SK-N-MC (cell line): ENCODE measurements at regions not wholly inside any gene's neighbourhood (a gene's known extent, or its start where the extent isn't known, plus 50 kb on each side); places are given as distances from the start of the nearest gene placed in this dataset.

ENCODE experiments used
- DNase-seq: peaks from one replicate; pipeline ENCODE4 v3.0.0-alpha.2; 2011; ENCODE audit warnings: low read depth, low spot score
- H3K27ac ChIP-seq: fragments of 200-600 bp; sonication (generic); 2 replicates; pipeline ENCODE4 v1.5.1; 2016; ENCODE audit warnings: mixed run types
- H3K36me3 ChIP-seq: fragments of 200-600 bp; sonication (generic); 2 replicates; pipeline ENCODE4 v1.6.1; 2017; ENCODE audit warnings: antibody characterized with exemption, low read length, mixed read lengths; ENCODE audit not compliant: insufficient read depth
- H3K4me3 ChIP-seq: fragments of 200-600 bp; sonication (generic); 2 replicates; pipeline ENCODE4 v1.5.1; 2016
- H3K9ac ChIP-seq: fragments of 200-600 bp; sonication (generic); 2 replicates; pipeline ENCODE4 v1.8.0; 2017; ENCODE audit warnings: mixed run types, mixed read lengths; ENCODE audit not compliant: insufficient read length
- H3K9me3 ChIP-seq: fragments of 200-600 bp; sonication (generic); 2 replicates; pipeline ENCODE4 v1.6.1; 2017; ENCODE audit warnings: low read depth, mild to moderate bottlenecking, antibody characterized with exemption, low read length, moderate library complexity, mixed read lengths
- EZH2 ChIP-seq: fragments of 200-600 bp; sonication (generic); IDR thresholded peaks from one replicate; pipeline ENCODE4 v1.6.1; 2017; ENCODE audit warnings: antibody characterized with exemption
- FOXP2 ChIP-seq: optimal IDR thresholded peaks from 2 replicates; pipeline ENCODE3; 2011; ENCODE audit warnings: mild to moderate bottlenecking, moderate library complexity; ENCODE audit not compliant: insufficient read depth; ENCODE audit errors: extremely low read length, control extremely low read depth
- POLR2AphosphoS5 ChIP-seq: IDR thresholded peaks from 2 replicates; pipeline ENCODE4 v1.6.1; 2012; ENCODE audit warnings: mild to moderate bottlenecking, low read depth, low read length, borderline replicate concordance

- Histone ChIP-seq H3K9ac (no peak overlapping the region), H3K36me3 (no peaks in the 10 kb centered on the region), H3K27ac (no peak overlapping the region), H3K9me3 (no peaks in the 10 kb centered on the region), H3K4me3 (no peak overlapping the region)
- TF ChIP-seq POLR2AphosphoS5: no peak
- TF ChIP-seq FOXP2: no peak
- TF ChIP-seq EZH2: no peak
- DNase-seq: no peak
These were observed 240.3 kb downstream of the RBFOX3 start for GRCh38 chr17:79370594-79370993.

GRCh38 chr17:79370126-79370525, 240.7 kb downstream of the RBFOX3 start:
- H3K9ac ChIP-seq: no peak overlapping the region
- no peaks in the 10 kb centered on the region for H3K9me3 ChIP-seq
- no peaks in the 10 kb centered on the region for H3K36me3 ChIP-seq
- no peak overlapping the region for H3K4me3 ChIP-seq
- no peak overlapping the region for H3K27ac ChIP-seq
- DNase-seq: no peak
- TF ChIP-seq FOXP2 (no peak), EZH2 (no peak), POLR2AphosphoS5 (no peak)

DNA sequence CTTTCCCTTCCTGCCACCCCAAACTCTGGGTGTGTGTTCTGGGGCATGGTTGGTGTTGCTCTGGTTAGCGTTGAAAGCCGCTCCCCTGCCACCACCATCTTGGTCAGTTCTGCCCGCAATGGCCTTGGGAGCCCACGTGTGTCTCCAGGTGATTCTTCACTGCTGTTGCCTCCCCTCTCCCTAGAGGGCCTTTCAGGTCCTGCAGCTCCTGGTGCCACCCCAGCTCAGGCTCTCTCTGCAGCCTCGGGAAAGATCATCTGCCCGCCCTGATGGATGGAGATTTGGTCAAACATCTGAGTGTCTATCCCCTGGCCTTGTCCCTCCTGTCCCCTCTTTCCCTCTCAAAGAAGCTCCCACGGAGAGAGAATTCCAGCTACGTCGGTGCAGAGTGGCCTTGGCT, 241.3 kb downstream of the RBFOX3 start:
- H3K9me3 ChIP-seq: no peaks in the 10 kb centered on the region
- no peaks in the 10 kb centered on the region for H3K36me3 ChIP-seq
- H3K27ac ChIP-seq: no peak overlapping the region
- DNase-seq: no peak
- no peak overlapping the region for H3K4me3 ChIP-seq
- no peak overlapping the region for H3K9ac ChIP-seq
- TF ChIP-seq FOXP2: no peak
- TF ChIP-seq POLR2AphosphoS5: no peak
- TF ChIP-seq EZH2: no peak

GRCh38 chr17:79369001-79369400, 241.8 kb downstream of the RBFOX3 start:
- H3K9ac ChIP-seq: no peak overlapping the region
- H3K36me3 ChIP-seq: no peaks in the 10 kb centered on the region
- no peaks in the 10 kb centered on the region for H3K9me3 ChIP-seq
- TF ChIP-seq EZH2: no peak
- TF ChIP-seq FOXP2: no peak
- no peak for TF ChIP-seq POLR2AphosphoS5
- DNase-seq: no peak
- no peak overlapping the region for H3K27ac ChIP-seq
- H3K4me3 ChIP-seq: no peak overlapping the region

GRCh38 chr17:79368521-79368920, 242.3 kb downstream of the RBFOX3 start:
- no peaks in the 10 kb centered on the region for H3K9me3 ChIP-seq
- no peaks in the 10 kb centered on the region for H3K36me3 ChIP-seq
- no peak overlapping the region for H3K4me3 ChIP-seq
- TF ChIP-seq EZH2 (no peak), POLR2AphosphoS5 (no peak)
- DNase-seq: no peak
- no peak overlapping the region for H3K27ac ChIP-seq
- H3K9ac ChIP-seq: no peak overlapping the region

- no peak for TF ChIP-seq POLR2AphosphoS5
- no peak for TF ChIP-seq EZH2
- TF ChIP-seq FOXP2: no peak
- H3K27ac ChIP-seq: no peak overlapping the region
- no peak overlapping the region for H3K4me3 ChIP-seq
- H3K9me3 ChIP-seq: no peaks in the 10 kb centered on the region
- DNase-seq: no peak
- H3K36me3 ChIP-seq: no peaks in the 10 kb centered on the region
- H3K9ac ChIP-seq: no peak overlapping the region
These were observed 243.8 kb downstream of the RBFOX3 start for GRCh38 chr17:79366988-79367571.

DNA sequence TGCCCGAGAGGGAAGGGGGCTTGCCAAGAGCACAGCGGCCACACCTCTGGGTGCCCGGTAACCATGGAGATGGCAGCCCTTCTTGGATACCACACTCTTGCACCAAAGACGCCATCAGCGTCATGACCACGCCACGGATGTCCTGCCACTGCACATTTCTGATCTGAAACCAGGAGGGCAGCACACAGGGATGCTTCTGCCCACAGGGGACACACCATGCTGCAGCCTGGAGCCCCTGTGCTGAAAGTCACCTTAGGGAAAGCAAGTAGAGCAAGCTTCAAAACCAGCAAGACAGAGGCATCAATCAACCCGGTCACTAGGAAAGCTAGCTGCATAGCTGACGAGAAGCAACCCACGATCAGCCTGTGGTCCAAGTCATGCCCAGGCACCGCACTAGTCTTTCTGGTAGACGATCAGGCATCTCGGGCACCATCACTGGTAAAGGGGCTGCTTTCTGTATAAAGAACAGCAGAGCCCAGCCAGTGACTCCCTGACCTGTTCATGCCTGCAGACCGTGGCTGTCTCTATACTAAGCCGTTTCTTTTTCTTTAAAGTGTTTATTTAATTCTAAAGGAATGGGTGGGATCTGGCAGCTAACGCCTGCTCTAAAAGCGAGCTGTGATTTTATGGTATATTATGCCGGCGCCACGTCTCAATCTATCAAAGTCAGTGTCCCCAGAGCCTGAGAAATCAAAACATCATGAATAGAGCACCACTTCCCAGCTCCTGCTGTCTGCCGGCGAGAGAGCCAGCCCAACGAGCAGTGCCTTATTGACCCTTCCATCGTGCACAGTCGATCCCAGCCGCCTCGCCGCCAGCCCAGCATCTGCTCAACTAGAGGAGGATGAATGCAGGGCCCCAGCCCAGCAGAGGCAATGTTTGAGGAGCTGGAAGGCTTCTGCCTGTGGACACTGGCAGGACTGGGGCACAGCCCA, 244.7 kb downstream of the RBFOX3 start:
- no peak for TF ChIP-seq EZH2
- no peak for TF ChIP-seq FOXP2
- TF ChIP-seq POLR2AphosphoS5: no peak
- Histone ChIP-seq H3K9ac (no peak overlapping the region), H3K4me3 (no peak overlapping the region), H3K27ac (no peak overlapping the region), H3K9me3 (no peaks in the 10 kb centered on the region), H3K36me3 (no peaks in the 10 kb centered on the region)
- DNase-seq: no peak

- H3K9ac ChIP-seq: no peak overlapping the region
- TF ChIP-seq FOXP2 (no peak), POLR2AphosphoS5 (no peak)
- no peak overlapping the region for H3K27ac ChIP-seq
- H3K4me3 ChIP-seq: no peak overlapping the region
- no peaks in the 10 kb centered on the region for H3K9me3 ChIP-seq
- no peak for DNase-seq
- no peaks in the 10 kb centered on the region for H3K36me3 ChIP-seq
These were observed 245.5 kb downstream of the RBFOX3 start for GRCh38 chr17:79365351-79365750.
